PC-9 (cell line): ENCODE measurements at regions not wholly inside any gene's neighbourhood (a gene's known extent, or its start where the extent isn't known, plus 50 kb on each side); places are given as distances from the start of the nearest gene placed in this dataset.

ENCODE experiments used
- BruUV-seq: library from RNA; stranded (reverse); fragments of 400-500 nt; replicated peaks from 2 replicates; lab custom pipeline; 2021; lab: Mats Ljungman, UMichigan
- CTCF ChIA-PET: fragments of 300-600 bp; sonication (Branson Sonifier 250); formaldehyde crosslinking; loops from one replicate; lab custom pipeline; 2022; ENCODE audit warnings: antibody characterized with exemption; lab: Charles Lee
- POLR2A ChIA-PET: fragments of 300-600 bp; sonication (Branson Sonifier 250); formaldehyde crosslinking; loops from one replicate; lab custom pipeline; 2022; ENCODE audit warnings: antibody characterized with exemption; ENCODE audit not compliant: unreplicated experiment; lab: Charles Lee
- DNase-seq, 2 experiments: peaks; one replicate each; pipeline versions ENCODE4 v3.0.0 to v3.0.0-alpha.2; 2015 to 2022; ENCODE audit warnings: mixed read lengths in 1 of 2
- H2AFZ ChIP-seq: fragments of 200-600 bp; sonication (generic); 2 replicates; pipeline ENCODE4 v1.8.1; 2017; ENCODE audit warnings: antibody characterized with exemption
- H3F3A ChIP-seq: fragments of 200-600 bp; sonication (generic); 2 replicates; pipeline ENCODE4 v1.8.1; 2017; ENCODE audit warnings: antibody characterized with exemption, mild to moderate bottlenecking, low read depth; ENCODE audit not compliant: insufficient read depth
- H3K27ac ChIP-seq: fragments of 200-600 bp; sonication (generic); 2 replicates; pipeline ENCODE4 v1.6.1; 2016; ENCODE audit warnings: mixed run types
- H3K27me3 ChIP-seq: fragments of 200-600 bp; sonication (generic); 2 replicates; pipeline ENCODE4 v1.6.1; 2016; ENCODE audit warnings: low read depth, mixed run types; ENCODE audit not compliant: insufficient read depth
- H3K36me3 ChIP-seq: fragments of 200-600 bp; sonication (generic); 2 replicates; pipeline ENCODE4 v1.6.1; 2016; ENCODE audit warnings: low read depth, mixed run types
- H3K4me1 ChIP-seq: fragments of 200-600 bp; sonication (generic); replicated peaks from 2 replicates; pipeline ENCODE4 v1.6.1; 2016; ENCODE audit warnings: mixed run types; ENCODE audit not compliant: insufficient read depth
- H3K4me2 ChIP-seq: fragments of 200-600 bp; sonication (generic); 2 replicates; pipeline ENCODE4 v1.6.1; 2017; ENCODE audit warnings: mixed run types
- H3K4me3 ChIP-seq: fragments of 200-600 bp; sonication (generic); 2 replicates; pipeline ENCODE4 v1.6.1; 2016; ENCODE audit warnings: mixed run types
- H3K79me2 ChIP-seq: fragments of 200-600 bp; sonication (generic); 2 replicates; pipeline ENCODE4 v1.6.1; 2017; ENCODE audit warnings: low read depth, mixed run types
- H3K9me2 ChIP-seq: fragments of 200-600 bp; sonication (generic); 2 replicates; pipeline ENCODE4 v1.8.1; 2017; ENCODE audit warnings: mild to moderate bottlenecking; ENCODE audit not compliant: insufficient read depth
- H3K9me3 ChIP-seq: fragments of 200-600 bp; sonication (generic); 2 replicates; pipeline ENCODE4 v1.8.1; 2016; ENCODE audit warnings: low read depth; ENCODE audit not compliant: insufficient read depth
- H4K20me1 ChIP-seq: fragments of 200-600 bp; sonication (generic); 2 replicates; pipeline ENCODE4 v1.8.1; 2017; ENCODE audit not compliant: insufficient read depth
- CTCF ChIP-seq: fragments of 200-600 bp; sonication (generic); conservative IDR thresholded peaks from 2 replicates; pipeline ENCODE4 v1.6.1; 2017; ENCODE audit warnings: mixed run types, antibody characterized with exemption, mild to moderate bottlenecking, moderate library complexity
- EZH2 ChIP-seq: fragments of 200-600 bp; sonication (generic); IDR thresholded peaks from 2 replicates; pipeline ENCODE4 v1.8.0; 2017; ENCODE audit warnings: antibody characterized with exemption, low read depth
- intact Hi-C: fragments of 100-400 bp; cut with micrococcal nuclease; formaldehyde crosslinking; loops from one replicate; pipeline ENCODE4 v1.10.0; 2022; ENCODE audit not compliant: unreplicated experiment

GRCh38 chr10:90530521-90530920 is 327.3 kb downstream of the HTR7 start:
- TF ChIP-seq CTCF (no peak), EZH2 (no peak)
- H2AFZ ChIP-seq: no peak overlapping the region
- intact Hi-C loops: no loop called here
- H3K4me2 ChIP-seq: no peak overlapping the region
- no peaks in the 10 kb centered on the region for H4K20me1 ChIP-seq
- no peak overlapping the region for H3K27ac ChIP-seq
- no peaks in the 10 kb centered on the region for H3K27me3 ChIP-seq
- BruUV-seq: no TSS peak
- ChIA-PET POLR2A (no interaction called here), CTCF (no interaction called here)
- no peaks in the 10 kb centered on the region for H3K36me3 ChIP-seq
- H3K9me2 ChIP-seq: no peaks in the 10 kb centered on the region
- H3K4me1 ChIP-seq: no peaks in the 10 kb centered on the region
- DNase-seq: no peak
- H3K4me3 ChIP-seq: no peak overlapping the region
- no peaks in the 10 kb centered on the region for H3K9me3 ChIP-seq
- H3K79me2 ChIP-seq: no peaks in the 10 kb centered on the region
- no peaks in the 10 kb centered on the region for H3F3A ChIP-seq

- ChIA-PET POLR2A (no interaction called here), CTCF (no interaction called here)
- Histone ChIP-seq H3F3A (no peaks in the 10 kb centered on the region), H3K9me3 (no peaks in the 10 kb centered on the region), H3K36me3 (no peaks in the 10 kb centered on the region), H3K9me2 (no peaks in the 10 kb centered on the region), H3K4me3 (no peak overlapping the region), H3K79me2 (no peaks in the 10 kb centered on the region), H3K27me3 (no peaks in the 10 kb centered on the region), H4K20me1 (no peaks in the 10 kb centered on the region), H3K4me2 (no peak overlapping the region), H3K27ac (no peak overlapping the region), H3K4me1 (no peaks in the 10 kb centered on the region), H2AFZ (no peak overlapping the region)
- BruUV-seq: no TSS peak
- intact Hi-C loops: no loop called here
- DNase-seq: no peak
- no peak for TF ChIP-seq EZH2
- TF ChIP-seq CTCF: no peak
Measured at GRCh38 chr10:90557385-90557784, 300.5 kb downstream of the HTR7 start.

GRCh38 chr10:90560331-90560730 is 297.5 kb downstream of the HTR7 start:
- Histone ChIP-seq H3K4me3 (no peak overlapping the region), H3K9me3 (no peaks in the 10 kb centered on the region), H3K36me3 (no peaks in the 10 kb centered on the region), H3F3A (no peaks in the 10 kb centered on the region), H3K27me3 (no peaks in the 10 kb centered on the region), H3K27ac (no peak overlapping the region), H2AFZ (no peak overlapping the region), H3K79me2 (no peaks in the 10 kb centered on the region), H4K20me1 (no peaks in the 10 kb centered on the region), H3K4me1 (no peaks in the 10 kb centered on the region), H3K4me2 (no peak overlapping the region), H3K9me2 (no peaks in the 10 kb centered on the region)
- POLR2A ChIA-PET: no interaction called here
- TF ChIP-seq EZH2 (no peak), CTCF (no peak)
- no TSS peak for BruUV-seq
- CTCF ChIA-PET: no interaction called here
- DNase-seq: no peak
- intact Hi-C loops: no loop called here
